Inferior parietal cortex (tissue), 1 donor: ENCODE measurements at regions not wholly inside any gene's neighbourhood (a gene's known extent, or its start where the extent isn't known, plus 50 kb on each side); places are given as distances from the start of the nearest gene placed in this dataset.
A peak's percentile ranks its signal among the peaks of the same experiment; 100 is the strongest.
"Not testable (repeated sequence)": the region's sequence is repeated elsewhere in the genome, so short reads cannot be mapped to it uniquely, and the experiment has no call there.

Source experiments
- DNase-seq: peaks from one replicate; pipeline ENCODE4 v3.0.0-alpha.2; 2016; ENCODE audit errors: extremely low spot score

DNA sequence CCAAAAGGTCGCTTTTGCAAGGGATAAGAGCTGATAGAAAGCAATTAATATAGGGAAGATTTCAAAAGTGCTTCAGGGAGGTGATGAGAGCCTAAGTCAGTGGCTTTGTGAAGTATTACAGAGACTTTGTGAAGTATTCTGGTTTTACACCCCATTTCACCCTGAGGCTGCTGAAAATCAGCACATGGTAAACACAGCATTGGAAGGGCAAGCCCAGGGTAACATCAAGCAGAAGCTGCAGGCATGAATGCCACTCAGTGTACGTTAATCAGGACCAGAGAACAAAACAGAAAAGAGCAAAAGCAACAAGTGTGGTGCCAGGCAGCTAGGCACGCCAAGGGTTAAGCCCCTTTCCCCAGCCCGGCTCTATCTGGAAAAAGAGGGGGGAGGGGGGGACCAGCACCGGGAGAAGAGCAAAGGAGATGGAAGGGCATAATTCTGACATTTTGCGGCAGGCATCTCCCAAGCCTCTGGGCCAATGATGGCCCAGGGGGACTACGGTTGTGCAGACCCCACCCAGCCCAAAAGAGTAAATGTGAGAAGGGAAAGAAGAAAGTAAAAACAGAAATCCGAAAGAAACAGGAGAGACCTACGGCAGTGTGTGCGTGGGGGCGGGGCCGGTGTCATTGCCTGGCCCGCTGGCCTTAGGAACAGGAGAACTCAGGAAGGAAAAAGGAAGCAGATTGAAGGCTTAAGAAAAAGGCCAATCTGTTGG, 58.9 kb downstream of the DHRS2 start:
- no peak for DNase-seq

DNA sequence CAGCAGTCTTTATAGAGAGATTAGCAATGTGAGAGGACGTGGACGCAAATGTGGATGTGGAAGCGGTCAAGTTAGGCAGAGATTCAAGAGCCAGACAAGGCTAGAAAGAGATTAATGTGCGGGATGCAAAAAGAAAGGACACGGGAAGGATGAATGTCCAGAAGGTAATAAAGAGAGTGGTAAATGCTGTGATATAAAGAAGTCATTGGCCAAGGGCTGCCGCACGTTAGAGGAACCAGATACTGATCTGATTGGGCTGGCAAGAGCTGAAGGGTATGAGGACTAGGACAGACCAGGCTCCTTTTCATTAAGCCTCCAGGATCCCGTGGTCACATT, 59.5 kb downstream of the DHRS2 start:
- DNase-seq = no peak

- no peak for DNase-seq
Observed at GRCh38 chr14:23696701-23697239, 60.6 kb downstream of the DHRS2 start.

DNA sequence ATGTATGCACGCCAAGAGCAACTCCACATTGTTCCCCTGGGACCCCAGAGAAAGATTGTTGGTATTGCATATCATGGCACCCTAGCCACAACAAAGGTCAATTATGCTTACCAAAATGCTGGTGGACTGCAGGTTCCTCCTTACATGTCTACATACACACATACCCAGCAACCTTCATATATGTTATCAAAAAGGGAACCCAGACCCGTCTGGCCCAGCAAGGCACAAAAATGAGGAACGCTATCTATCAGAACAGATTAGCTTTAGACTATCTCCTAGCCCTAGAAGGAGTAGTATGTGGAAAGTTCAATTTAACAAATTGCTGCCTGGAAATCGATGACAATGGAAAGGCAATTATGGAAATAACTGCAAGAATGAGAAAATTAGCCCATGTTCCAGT, 61.5 kb downstream of the DHRS2 start:
- DNase-seq = no peak

GRCh38 chr14:23702656-23703426, 66.7 kb downstream of the DHRS2 start:
- no peak for DNase-seq

GRCh38 chr14:23704890-23705289, 68.7 kb downstream of the DHRS2 start:
- no peak for DNase-seq

- no peak for DNase-seq
Observed at GRCh38 chr14:23707415-23707814, 71.3 kb downstream of the DHRS2 start.

- no peak for DNase-seq
Observed at GRCh38 chr14:23708343-23708742, 72.2 kb downstream of the DHRS2 start.

DNA sequence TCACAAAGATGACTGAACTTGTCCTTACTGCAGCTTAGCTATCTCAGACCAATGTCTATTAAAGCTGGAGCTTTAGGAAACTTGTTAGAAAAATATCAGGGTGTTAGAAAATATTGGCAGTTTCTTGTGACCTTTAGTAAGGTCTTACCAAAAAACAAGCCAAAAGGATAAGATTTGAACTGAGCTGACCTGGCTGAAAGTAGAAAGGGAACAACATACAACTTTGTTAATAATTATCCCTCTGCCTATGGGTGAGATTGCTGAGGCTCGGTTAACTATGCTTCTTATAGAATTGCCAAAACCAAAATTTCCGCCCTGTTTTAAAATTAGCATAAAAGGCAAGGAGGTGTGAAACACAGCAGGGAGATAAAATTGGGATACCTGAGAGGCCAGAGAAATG, 73.8 kb downstream of the DHRS2 start:
- no peak for DNase-seq

GRCh38 chr14:23712287-23712686, 76.1 kb downstream of the DHRS2 start:
- DNase-seq = no peak

- DNase-seq = no peak
Observed at GRCh38 chr14:23719225-23719985, 83.2 kb downstream of the DHRS2 start.

DNA sequence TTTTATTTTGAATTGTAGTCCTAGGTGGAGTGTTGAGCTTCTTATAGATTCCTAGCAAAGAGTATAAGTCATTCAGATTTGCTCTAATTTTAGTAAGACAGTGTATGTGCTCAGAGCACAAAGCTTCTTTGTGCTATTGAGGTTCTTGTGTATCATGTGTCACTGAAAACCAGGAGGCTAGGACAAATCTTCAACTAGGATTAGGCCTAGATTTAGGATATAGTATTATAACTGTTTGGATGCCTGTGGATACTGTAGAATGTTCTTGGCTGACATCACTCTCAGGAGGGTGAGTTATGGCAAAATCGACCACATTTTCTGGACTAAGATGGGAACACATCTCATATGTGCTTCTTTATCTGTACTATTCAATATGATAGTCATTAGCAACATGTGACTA, 86.5 kb downstream of the DHRS2 start:
- no peak for DNase-seq

DNA sequence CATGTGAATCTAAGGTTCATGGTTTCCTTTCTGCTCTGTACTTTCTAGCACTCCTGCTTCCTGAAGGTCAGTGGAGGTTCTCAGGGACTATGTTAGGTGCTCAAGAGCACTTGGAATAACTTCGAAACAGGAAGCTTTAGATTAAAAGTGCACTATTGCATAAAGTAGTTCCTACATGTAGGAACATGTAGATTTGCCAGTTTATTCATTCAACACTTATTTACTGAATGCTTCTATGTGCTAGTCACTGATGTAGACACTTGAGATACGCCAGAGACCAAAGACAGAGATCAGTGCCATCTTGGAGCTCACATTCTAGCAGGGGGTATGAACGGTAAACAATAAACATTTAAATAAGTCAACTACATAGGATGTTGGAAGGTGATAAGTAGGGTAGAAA, 87.7 kb downstream of the DHRS2 start:
- no peak for DNase-seq

DNA sequence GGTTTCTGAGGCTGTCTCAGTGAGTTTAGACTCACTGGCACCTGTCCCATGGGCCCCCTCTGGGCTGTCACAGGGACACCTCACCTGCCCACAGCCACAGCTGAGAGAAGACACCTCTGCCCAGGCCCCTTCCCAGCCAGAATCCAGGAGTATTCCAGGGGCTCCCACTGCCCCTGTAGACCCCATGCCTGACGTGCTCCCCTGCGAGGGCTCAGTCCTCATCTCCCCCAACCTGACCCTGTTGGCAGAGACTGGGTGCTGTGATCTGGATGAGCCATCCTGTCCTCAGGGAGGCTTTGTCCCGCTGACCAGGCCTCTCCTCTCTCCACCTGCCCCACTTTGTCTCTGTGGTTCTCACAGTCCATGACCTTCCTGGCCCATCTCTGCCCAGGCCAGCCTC, 89.4 kb downstream of the DHRS2 start:
- no peak for DNase-seq

- DNase-seq = no peak
Observed at GRCh38 chr14:23725980-23726710, 90.0 kb downstream of the DHRS2 start.

GRCh38 chr14:23727566-23728335, 91.6 kb downstream of the DHRS2 start:
- peak; percentile 47 for DNase-seq

DNA sequence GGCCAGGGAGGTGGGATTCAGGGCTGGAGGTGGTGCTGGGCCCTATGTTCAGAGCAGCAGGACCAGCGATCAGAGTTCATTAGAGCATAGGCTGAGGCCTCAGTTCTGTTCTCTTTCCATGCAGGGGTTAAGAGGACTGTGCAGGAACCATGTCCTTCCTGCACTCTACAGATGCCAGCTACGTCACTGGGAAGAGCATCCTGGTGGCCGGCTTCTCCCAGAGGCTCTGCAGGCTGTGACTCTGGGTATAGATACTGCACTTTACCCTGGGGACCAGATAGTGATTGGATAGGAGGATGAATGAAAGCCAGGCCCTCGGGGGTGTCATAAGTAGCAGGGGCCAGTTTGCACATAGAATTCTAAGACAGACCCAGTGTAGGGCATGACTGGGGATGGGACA, 92.6 kb downstream of the DHRS2 start:
- DNase-seq = no peak

GRCh38 chr14:23729720-23730387, 93.7 kb downstream of the DHRS2 start:
- DNase-seq = no peak

- DNase-seq = no peak
Observed at GRCh38 chr14:23735394-23735793, 99.2 kb downstream of the DHRS2 start.

GRCh38 chr14:23744368-23744767, 108.2 kb downstream of the DHRS2 start:
- DNase-seq = not testable (repeated sequence)
